ENCODE measurements at regions not wholly inside any gene's neighbourhood (a gene's known extent, or its start where the extent isn't known, plus 50 kb on each side); places are given as distances from the start of the nearest gene placed in this dataset.

GRCh38 chr2:226187156-226187555, 612.5 kb downstream of the IRS1 start:
- Histone ChIP-seq H3K36me3 (ENCODE audit: control insufficient read depth in 4 of 4, insufficient read depth in 3 of 4, low read depth in 1 of 4, low read length in 3 of 4) (no peaks in the 10 kb centered on the region), H3K27me3 (ENCODE audit: control insufficient read depth in 4 of 4, insufficient read depth in 4 of 4, low read length in 3 of 4) (no peaks in the 10 kb centered on the region), H3K4me1 (ENCODE audit: control insufficient read depth in 4 of 4, insufficient read depth in 4 of 4, low read length in 3 of 4) (no peaks in the 10 kb centered on the region), H3K9me3 (ENCODE audit: control insufficient read depth in 4 of 4, low read length in 3 of 4) (peaks cover 0 to 6% (median 0%) of the 10 kb centered on the region in 4 donors), H3K9ac (ENCODE audit: low read depth in 1 of 2, low read length in 2 of 2) (no peak overlapping the region), H3K4me3 (ENCODE audit: low read depth in 1 of 3, low read length in 3 of 3) (no peak overlapping the region), H3K27ac (ENCODE audit: low read depth in 1 of 2, low read length in 2 of 2) (no peak overlapping the region)
- no peak for DNase-seq (ENCODE audit: low spot score)
- WGBS: 90% methylated on average over 2 of the region's 2 CpGs
- no peak for TF ChIP-seq CTCF (IDR thresholded peaks at IDR 0.05; ENCODE audit: low read depth, low read length, missing input control)
- TF ChIP-seq FOXA1 (IDR thresholded peaks at IDR 0.05): no peak
- TF ChIP-seq ATF3 (IDR thresholded peaks at IDR 0.05): no peak
- no peak for TF ChIP-seq REST (IDR thresholded peaks at IDR 0.05)

- H3K4me1 ChIP-seq (ENCODE audit: control insufficient read depth in 4 of 4, insufficient read depth in 4 of 4, low read length in 3 of 4): no peaks in the 10 kb centered on the region
- peaks cover 0 to 6% (median 0%) of the 10 kb centered on the region in 4 donors for H3K9me3 ChIP-seq (ENCODE audit: control insufficient read depth in 4 of 4, low read length in 3 of 4)
- no peak for DNase-seq (ENCODE audit: low spot score)
- H3K27ac ChIP-seq (ENCODE audit: low read depth in 1 of 2, low read length in 2 of 2): no peak overlapping the region
- no peak overlapping the region for H3K4me3 ChIP-seq (ENCODE audit: low read depth in 1 of 3, low read length in 3 of 3)
- TF ChIP-seq FOXA2 (IDR thresholded peaks at IDR 0.05) (no peak), REST (IDR thresholded peaks at IDR 0.05) (no peak), ATF3 (IDR thresholded peaks at IDR 0.05) (no peak), ZBTB33 (IDR thresholded peaks at IDR 0.05) (no peak), RXRA (IDR thresholded peaks at IDR 0.05) (no peak), NR2F2 (IDR thresholded peaks at IDR 0.05) (no peak), SP1 (IDR thresholded peaks at IDR 0.05) (no peak), FOXA1 (IDR thresholded peaks at IDR 0.05) (no peak), TAF1 (conservative IDR thresholded peaks at IDR 0.05) (no peak), HNF4A (conservative IDR thresholded peaks at IDR 0.05) (no peak)
- WGBS: 59% methylated on average over 3 of the region's 3 CpGs
- H3K9ac ChIP-seq (ENCODE audit: low read depth in 1 of 2, low read length in 2 of 2): no peak overlapping the region
- no peaks in the 10 kb centered on the region for H3K36me3 ChIP-seq (ENCODE audit: control insufficient read depth in 4 of 4, insufficient read depth in 3 of 4, low read depth in 1 of 4, low read length in 3 of 4)
- H3K27me3 ChIP-seq (ENCODE audit: control insufficient read depth in 4 of 4, insufficient read depth in 4 of 4, low read length in 3 of 4): no peaks in the 10 kb centered on the region
Observed at GRCh38 chr2:226185616-226186211, 613.9 kb downstream of the IRS1 start.

Measured in liver (tissue), 8 donors.